HG03342 (cell line): ENCODE measurements at regions not wholly inside any gene's neighbourhood (a gene's known extent, or its start where the extent isn't known, plus 50 kb on each side); places are given as distances from the start of the nearest gene placed in this dataset.
"Not testable (repeated sequence)": the region's sequence is repeated elsewhere in the genome, so short reads cannot be mapped to it uniquely, and the experiment has no call there.

Source experiments
- ATAC-seq: cut with Tn5 transposase; IDR thresholded peaks from one replicate; pipeline ENCODE4 v1.9.1; 2021; ENCODE audit warnings: mild to moderate bottlenecking, moderate library complexity; ENCODE audit not compliant: unreplicated experiment

DNA sequence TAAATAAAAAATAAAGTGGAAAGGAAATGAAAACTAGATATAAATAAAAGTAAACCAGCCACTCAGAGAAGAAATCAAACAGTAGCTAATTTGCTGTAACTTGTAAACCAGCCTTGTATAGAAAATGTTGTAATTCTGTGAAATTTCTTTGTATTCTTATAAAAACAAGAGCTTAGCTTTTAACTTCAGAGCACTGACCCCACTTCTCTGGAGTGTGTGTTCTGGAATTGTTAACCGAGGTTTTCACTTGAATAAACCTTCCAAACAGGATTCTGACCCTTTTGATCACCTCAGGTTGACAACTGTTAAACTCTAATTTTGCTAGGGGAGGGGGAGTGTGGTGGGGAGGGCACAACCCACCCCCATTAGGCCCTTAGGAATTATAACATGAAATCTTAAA lies 151.9 kb upstream of the TRIM24 start:
- ATAC-seq: no peak

DNA sequence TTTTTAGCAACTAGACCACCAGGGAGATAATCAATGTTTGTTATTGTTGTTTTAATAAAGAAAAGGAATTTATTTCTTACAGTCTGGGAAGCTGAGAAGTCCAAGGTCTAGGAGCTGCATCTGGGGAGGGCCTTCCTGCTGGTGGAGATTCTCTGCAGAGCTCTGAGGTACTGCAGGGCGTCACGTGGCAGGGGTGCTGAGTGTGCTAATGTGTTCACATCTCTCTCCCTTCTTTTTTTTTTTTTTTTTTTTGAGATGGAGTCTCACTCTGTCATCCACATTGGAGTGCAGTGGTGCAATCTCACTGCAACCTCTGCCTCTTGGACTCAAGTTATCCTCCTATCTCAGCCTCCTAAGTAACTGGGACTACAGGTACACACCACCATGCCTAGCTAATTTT lies 150.9 kb upstream of the TRIM24 start:
- no peak for ATAC-seq

DNA sequence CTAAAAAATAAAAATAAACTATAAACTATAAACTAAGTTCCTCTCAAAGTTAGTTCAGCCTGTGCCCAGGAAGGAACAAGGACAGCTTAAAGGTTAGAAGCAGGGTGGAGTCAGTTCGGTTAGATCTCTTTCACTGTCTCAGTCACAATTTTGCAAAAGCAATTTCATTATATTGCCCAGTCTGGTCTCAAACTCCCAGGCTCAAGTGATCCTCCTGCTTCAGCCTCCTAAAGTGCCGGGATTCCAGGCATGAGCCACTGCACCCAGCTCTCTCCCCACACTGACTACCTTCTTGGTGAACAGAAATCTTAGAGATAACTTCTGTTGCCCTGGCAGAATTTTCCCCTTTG lies 146.3 kb upstream of the TRIM24 start:
- no peak for ATAC-seq

DNA sequence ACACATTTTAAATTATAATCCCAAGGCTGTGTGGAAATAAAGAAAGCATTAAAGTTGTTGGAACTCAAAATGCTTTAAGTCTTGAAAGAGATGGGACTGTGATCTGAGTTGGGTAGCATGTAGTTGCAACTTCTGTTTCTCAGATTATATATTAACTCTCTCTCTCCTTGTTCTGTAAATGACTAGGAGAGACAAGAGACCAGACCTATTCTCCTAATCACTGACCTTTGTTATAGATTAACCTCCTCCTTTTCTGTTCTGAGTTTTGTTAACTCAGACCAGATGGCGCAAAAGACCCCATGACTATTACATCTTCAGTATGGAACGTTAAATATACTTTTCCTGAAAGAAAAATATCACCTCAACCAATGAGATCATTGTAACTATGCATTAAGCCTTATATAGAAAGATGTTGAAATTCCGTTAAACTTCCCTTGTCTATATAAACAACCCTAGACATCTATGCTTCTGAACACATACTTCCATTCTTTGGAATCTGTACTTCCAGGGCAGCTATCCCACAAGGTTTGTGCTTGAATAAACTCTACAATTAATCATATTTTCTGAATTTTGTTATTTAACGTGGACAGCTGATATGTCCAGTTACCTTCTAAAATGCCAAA lies 143.5 kb upstream of the TRIM24 start:
- ATAC-seq: peak; percentile 99

DNA sequence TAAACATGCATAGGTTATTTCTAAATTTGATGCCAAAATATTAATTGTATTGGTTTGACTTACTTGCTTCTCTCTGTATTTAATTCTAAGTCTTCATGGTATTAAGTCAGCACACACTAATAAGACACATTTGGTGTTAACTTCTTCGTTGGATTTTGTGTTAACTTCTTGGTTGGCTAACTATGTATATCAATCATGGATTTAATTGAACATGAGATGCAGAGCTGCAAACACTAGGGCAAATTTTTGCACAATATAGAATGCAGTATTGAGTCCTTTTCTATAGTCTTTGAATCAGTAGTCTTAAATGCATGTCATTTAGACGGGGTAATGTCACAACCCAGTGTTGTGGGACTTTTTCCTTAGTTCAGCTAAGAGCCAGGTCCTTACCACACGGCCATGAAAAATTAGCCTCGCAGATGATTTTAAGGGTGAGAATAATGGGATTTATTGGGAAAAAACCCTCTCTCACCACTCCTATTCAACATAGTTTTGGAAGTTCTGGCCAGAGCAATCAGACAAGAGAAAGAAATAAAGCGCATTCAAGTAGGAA lies 142.9 kb upstream of the TRIM24 start:
- no peak for ATAC-seq

DNA sequence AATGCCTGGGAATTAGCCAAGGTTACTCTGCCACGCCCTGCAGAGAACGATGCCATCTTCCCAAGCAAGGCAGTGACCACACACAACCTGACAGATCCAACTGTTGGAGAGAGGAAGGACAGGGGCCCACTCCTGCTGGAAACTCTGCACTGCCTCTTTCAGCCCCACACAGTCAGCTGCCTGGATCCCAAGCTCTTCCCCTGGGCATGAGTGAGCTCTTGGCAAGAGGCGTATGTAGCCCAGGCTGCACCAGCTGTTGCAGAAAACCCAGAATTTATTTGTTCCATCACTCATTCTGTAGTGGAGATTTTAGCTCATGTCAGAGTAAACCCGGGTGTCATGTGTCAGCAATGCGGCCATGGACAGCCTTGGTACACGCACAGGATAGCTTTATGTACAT lies 135.1 kb upstream of the TRIM24 start:
- ATAC-seq: no peak

DNA sequence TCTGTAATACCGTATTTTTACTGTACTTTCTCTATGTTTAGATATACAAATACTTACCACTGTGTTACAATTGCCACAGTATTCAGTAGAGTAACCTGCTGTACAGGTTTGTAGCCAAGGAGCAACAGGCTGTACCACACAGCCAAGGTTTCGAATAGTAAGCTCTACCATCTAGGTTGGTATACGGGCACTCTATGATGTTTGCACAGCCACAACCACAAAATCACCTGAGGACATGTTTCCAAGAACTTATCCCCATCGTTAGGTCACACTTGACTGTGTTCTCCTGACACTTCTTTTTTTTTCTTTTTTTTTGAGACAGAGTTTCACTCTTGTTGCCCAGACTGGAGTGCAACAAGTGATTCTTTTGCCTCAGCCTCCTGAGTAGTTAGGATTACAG lies 134.6 kb upstream of the TRIM24 start:
- no peak for ATAC-seq

DNA sequence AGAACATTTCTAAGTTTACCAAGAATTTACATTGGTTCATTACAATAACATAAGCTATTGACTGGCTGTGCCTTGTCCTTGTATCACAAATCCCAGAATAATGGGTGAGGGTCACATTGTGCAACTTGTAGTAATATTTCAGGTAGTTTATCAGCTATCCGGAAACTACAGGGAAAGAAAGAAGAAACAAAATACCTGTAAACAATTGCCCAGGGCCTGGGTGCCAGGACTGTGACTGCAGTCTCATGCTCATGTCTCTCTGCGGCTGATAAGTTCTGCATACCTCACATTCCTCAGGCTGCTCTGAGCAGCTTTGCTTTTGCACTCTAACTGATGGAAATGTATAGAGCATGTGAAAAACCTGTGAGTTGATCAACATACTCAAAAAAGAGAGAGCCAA lies 131.8 kb upstream of the TRIM24 start:
- no peak for ATAC-seq

DNA sequence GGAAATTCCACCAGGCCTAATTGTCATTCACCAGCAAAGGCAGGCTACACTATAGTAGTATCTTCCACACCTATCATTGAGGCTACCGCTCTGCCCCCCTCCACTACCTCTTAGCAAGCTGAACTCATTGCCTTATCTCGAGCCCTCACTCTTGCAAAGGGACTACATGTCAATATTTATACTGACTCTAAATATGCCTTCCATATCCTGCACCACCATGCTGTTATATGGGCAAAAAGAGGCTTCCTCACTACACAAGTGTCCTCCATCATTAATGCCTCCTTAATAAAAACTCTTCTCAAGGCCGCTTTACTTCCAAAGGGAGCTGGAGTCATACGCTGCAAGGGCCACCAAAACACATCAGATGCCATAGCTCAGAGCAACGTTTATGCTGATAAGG lies 127.2 kb upstream of the TRIM24 start:
- ATAC-seq: not testable (repeated sequence)

DNA sequence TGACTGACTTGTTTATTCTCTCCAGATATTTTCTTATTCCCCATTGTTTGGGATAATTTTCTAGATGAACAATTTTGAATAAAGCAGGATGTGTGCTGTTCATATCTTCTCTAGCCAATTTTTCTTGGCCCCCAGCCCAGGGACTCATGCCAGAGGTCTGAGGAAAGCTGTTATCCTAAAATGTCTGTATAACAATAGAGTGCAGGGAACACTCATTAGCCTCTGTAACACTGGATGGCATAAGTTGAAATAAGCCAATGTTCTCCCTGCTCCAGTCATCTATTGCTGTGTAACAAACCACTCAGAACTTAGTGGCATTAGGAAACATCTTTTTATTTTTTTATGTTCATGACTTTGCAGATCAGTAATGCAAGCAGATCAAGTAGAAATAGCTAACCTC lies 121.7 kb upstream of the TRIM24 start:
- no peak for ATAC-seq

DNA sequence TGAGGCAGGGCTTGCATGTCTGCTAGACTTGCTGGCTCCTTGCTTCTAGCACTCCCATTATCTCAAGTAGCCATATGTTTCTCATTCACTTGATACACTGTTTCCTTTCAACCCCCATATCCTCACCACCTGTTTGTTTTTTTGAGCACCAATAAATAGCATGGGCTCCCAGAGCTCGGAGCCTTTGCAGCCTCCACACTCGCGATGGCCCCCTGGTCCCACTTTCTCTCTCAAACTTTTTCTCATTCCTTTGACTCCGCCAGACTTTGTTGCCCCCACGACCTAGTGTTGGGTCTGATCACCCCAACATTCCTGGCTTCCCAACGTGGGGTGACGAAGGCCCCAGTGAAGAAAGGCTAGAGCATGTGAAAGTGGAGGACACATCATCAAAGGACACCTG lies 120.8 kb upstream of the TRIM24 start:
- not testable (repeated sequence) for ATAC-seq

DNA sequence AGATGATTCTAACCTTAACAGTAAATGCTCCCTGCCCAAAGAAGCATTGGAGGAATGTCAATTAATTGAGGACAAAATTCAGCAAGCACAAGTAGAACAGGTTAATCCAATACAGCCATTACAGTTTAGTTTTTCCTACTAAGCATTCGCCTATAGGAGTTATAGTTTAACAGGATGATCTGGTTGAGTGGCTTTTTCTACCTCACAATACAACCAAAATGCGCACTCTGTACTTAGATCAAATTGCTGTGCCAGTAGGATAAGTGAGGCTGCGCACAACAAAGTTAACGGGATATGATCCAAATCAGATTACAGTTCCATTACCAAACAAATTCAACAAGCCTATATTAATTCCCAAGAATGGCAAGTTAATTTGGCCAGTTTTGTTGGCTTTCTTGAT lies 117.1 kb upstream of the TRIM24 start:
- ATAC-seq: no peak

DNA sequence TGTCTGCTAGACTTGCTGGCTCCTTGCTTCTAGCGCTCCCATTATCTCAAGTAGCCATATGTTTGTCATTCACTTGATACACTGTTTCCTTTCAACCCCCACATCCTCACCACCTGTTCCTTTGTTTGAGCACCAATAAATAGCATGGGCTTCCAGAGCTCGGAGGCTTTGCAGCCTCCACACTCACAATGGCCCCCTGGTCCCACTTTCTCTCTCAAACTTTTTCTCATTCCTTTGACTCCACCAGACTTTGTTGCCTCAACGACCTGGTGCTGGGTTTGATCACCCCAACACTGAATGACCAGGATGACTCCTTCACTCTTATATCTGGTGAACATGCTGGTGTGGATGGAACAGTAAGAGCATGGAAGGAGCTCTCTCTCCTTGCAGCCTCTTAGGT lies 114.5 kb upstream of the TRIM24 start:
- ATAC-seq: no peak

DNA sequence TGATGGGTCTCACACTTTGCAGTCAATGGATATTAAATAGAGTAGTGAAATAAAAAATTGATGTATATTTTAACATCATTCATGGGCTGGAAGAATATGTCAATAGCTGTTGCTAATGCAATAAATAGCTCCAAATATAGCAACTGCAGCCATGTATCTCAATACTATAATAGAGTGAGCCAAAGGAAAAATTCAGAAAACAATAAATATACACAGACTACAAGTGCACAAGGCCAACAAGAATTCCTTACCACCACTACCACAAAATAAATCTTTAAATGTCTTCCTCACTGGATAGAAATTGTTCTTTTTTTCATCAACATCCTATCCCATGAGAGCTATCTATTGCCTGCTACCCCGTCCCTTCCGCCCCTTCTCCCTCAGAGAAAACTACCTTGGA lies 113.1 kb upstream of the TRIM24 start:
- no peak for ATAC-seq

DNA sequence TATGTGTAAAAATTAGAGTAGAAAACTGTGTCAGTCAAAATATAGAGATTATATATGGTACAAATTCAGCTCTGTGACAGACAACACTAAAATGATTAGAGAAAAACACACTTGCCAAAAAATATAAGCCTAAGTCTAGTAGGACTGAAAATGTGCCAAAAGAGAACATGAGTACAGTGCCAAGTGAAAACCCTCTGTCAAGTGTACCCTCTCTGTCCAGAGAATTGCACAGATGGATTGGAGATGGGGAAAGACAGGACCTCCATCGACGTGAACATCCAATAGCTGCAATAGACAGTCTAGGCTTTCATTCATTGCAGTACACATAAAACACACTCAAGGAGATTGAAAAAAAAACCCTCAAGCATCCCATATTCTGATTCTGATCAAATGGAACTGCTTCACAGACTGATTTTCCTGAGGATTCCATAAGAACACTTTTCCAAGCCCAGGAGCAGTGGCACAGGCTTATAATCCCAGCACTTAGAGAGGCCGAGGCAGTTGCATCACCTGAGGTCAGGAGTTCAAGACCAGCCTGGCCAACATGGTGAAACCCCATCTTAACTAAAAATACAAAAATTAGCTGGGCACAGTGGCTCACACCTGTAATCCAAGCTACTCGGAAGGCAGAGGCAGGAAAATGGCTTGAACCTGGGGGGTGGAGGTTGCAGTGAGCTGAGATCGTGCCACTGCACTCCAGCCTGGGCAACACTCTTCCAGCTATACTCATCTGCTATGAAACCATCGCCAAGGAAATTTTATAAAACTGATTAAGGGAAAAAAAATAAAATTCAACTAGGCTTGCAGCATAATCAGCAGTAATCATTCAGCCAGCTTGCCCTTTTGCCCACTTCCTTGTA lies 110.0 kb upstream of the TRIM24 start:
- no peak for ATAC-seq

DNA sequence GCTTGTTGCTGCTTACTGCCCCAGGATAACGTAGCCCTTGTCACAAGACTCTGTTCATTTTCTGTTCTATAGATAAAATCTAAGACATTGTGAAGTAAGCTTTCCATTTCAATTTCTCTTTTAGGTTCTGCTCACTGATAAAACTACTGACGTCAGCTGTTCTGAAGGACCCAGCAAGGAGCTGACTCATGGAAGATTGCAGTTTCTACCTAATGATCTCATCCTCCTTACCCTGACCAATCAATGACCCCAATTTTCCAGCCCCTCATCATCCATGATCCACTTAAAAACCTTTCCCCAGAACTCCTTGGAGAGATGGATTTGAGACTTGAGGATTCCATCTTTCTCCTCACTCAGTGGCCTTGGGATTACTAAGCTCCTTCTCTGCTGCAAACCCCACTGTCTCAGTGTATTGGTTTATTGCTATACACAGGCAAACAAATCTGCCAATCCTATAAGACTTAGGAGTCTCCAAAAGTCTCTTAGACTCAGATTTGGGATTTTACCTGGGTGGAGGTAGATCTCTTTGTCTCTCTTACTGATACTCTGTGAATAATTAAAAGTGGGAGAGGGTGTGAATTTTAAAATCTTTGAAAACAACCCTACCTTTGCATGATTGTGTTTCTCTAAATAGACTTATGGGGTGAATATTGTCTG lies 109.2 kb upstream of the TRIM24 start:
- ATAC-seq: no peak

DNA sequence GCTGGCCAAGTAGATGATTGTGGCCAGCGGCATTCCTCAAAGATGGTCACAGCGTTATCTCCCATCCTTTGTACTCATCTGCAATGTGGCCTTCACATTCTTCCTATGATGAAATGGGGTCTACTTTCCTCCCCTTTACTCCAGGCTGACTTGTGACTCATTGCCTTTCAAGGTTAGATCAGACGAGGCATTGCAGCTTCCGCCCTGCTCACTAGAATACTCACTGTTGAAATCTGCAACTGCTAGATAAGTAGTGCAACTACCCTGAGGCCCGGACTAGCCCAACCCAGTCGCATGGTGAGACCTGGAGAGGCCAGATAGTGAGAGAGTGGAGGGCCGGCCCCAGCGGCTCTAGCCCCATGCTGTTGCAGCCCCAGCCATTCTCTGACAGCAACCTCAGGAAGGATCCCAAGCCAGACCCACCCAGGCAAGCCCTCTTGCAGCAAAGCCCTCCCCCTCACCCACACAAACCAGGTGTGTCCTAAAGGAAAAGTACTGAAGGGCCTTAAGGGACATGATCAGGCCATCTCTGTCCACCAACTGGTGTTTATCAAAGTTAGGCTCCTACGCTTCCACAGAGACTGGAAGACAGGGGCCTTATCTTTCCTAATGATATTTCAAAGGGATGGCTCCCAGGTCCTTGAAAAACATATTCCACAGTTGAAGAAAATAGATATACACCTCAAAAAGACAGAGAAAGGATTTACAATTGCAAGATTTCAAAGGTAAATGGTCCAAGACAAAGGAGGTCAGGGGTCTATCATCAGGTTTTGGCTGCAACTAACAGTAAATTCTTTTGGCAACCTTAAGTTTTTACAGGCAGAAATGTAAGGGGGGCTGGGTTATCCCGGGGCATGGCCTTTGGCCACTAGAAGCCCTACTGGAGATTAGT lies 107.2 kb upstream of the TRIM24 start:
- no peak for ATAC-seq

DNA sequence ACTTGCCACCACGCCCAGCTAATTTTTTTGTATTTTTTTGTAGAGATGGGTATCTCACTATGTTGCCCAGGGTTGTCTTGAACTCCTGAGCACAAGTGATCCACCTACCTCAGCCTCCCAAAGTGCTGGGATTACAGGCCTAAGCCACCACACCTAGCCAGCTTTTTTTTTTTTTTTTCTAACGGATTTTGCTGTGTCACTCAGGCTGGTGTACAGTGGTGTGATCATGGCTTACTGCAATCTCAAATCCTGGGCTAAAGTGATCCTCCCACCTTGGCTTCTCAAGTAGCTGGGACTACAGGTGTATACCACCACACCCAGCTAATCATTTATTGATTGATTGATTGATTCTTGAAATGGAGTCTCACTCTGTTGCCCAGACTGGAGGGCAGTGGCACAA lies 106.0 kb upstream of the TRIM24 start:
- ATAC-seq: no peak

DNA sequence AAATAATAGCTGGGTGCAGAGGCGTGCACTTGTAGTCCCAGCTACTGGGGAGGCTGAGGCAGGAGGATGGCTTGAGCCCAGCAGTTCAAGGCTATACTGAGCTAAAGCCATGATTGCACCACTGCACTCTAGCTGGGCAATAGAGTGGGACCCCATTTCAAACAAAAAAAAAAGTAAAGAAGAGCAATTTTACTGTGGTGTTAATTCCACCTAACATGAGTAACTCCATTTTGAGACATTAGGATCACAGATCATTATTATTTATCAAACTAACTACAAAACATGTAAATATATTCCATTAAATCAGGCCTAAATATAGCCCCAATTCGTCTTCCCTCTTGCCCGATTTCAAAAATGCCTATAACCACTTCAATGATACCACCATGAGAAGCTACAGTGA lies 104.8 kb upstream of the TRIM24 start:
- no peak for ATAC-seq

DNA sequence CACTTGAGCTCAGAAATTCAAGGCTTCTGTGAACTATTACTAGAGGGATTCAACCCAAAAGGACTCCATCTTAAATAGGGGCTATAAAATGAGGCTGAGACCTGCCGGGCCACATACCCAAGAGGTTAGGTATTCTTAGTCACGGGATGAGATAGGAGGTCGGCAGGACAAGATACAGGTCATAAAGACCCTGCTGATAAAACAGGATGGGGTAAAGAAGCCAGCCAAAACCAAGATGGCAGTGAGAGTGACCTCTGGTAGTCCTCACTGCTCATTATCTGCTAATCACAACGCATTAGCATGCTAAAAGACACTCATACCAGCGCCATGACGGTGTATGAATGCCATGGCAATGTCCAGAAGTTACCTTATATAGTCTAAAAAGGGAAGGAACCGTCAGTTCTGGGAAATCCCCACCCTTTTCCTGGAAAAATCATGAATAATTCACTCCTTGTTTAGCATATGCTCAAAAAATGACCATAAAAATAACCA lies 101.2 kb upstream of the TRIM24 start:
- no peak for ATAC-seq
